Epidermal melanocyte (primary cell): ENCODE measurements at regions not wholly inside any gene's neighbourhood (a gene's known extent, or its start where the extent isn't known, plus 50 kb on each side); places are given as distances from the start of the nearest gene placed in this dataset.
A peak's percentile ranks its signal among the peaks of the same experiment; 100 is the strongest.
"Not testable (repeated sequence)": the region's sequence is repeated elsewhere in the genome, so short reads cannot be mapped to it uniquely, and the experiment has no call there.

ENCODE experiments used
- DNase-seq: peaks from one replicate; pipeline ENCODE4 v3.0.0; 2011; ENCODE audit warnings: low spot score; ENCODE audit not compliant: insufficient read length

GRCh38 chr4:156414406-156414805, 460.7 kb upstream of the CTSO start:
- DNase-seq, result no peak

- DNase-seq, result no peak
Observed at GRCh38 chr4:156413239-156414135, 459.8 kb upstream of the CTSO start.

- DNase-seq, result no peak
Observed at GRCh38 chr4:156411531-156411930, 457.9 kb upstream of the CTSO start.

GRCh38 chr4:156408749-156409148, 455.1 kb upstream of the CTSO start:
- DNase-seq, result no peak

- DNase-seq, result no peak
Observed at GRCh38 chr4:156401371-156401770, 447.7 kb upstream of the CTSO start.

- DNase-seq, result no peak
Observed at GRCh38 chr4:156396534-156396933, 442.9 kb upstream of the CTSO start.

GRCh38 chr4:156391325-156391653, 437.6 kb upstream of the CTSO start:
- DNase-seq, result no peak

GRCh38 chr4:156390599-156391324, 437.1 kb upstream of the CTSO start:
- DNase-seq, result no peak

GRCh38 chr4:156388826-156389225, 435.2 kb upstream of the CTSO start:
- no peak for DNase-seq

GRCh38 chr4:156378033-156378665, 424.5 kb upstream of the CTSO start:
- DNase-seq, result no peak

GRCh38 chr4:156377036-156377710, 423.5 kb upstream of the CTSO start:
- peak; percentile 39 for DNase-seq

GRCh38 chr4:156374894-156375293, 421.2 kb upstream of the CTSO start:
- no peak for DNase-seq

- DNase-seq, result no peak
Observed at GRCh38 chr4:156374069-156374468, 420.4 kb upstream of the CTSO start.

GRCh38 chr4:156367502-156367901, 413.8 kb upstream of the CTSO start:
- DNase-seq, result not testable (repeated sequence)

- DNase-seq, result no peak
Observed at GRCh38 chr4:156362581-156362980, 408.9 kb upstream of the CTSO start.

- no peak for DNase-seq
Observed at GRCh38 chr4:156347412-156348075, 393.9 kb upstream of the CTSO start.

GRCh38 chr4:156346959-156347385, 393.3 kb upstream of the CTSO start:
- no peak for DNase-seq

- DNase-seq, result no peak
Observed at GRCh38 chr4:156344397-156344796, 390.7 kb upstream of the CTSO start.

GRCh38 chr4:156336511-156336910, 382.8 kb upstream of the CTSO start:
- DNase-seq, result no peak

- no peak for DNase-seq
Observed at GRCh38 chr4:156335721-156336120, 382.1 kb upstream of the CTSO start.

GRCh38 chr4:156330436-156331031, 376.9 kb upstream of the CTSO start:
- no peak for DNase-seq
